ENCODE measurements at regions not wholly inside any gene's neighbourhood (a gene's known extent, or its start where the extent isn't known, plus 50 kb on each side); places are given as distances from the start of the nearest gene placed in this dataset.

GRCh38 chr2:14074691-14075090, 557.8 kb upstream of the LRATD1 start:
- TF ChIP-seq POLR2AphosphoS5 (IDR thresholded peaks at IDR 0.05; ENCODE audit: low read length): no peak
- TF ChIP-seq HDAC6 (IDR thresholded peaks at IDR 0.05; ENCODE audit: unreplicated experiment): no peak
- TF ChIP-seq CREB1 (IDR thresholded peaks at IDR 0.05; ENCODE audit: low read depth): no peak
- no peak for TF ChIP-seq SMC3 (IDR thresholded peaks at IDR 0.05; ENCODE audit: borderline replicate concordance, low read length)
- no peak for TF ChIP-seq CTCF (IDR thresholded peaks at IDR 0.05 in 2 of 3, conservative IDR thresholded peaks at IDR 0.05 in 1 of 3; ENCODE audit: control insufficient read depth in 2 of 3, extremely low read depth in 1 of 3, insufficient read depth in 1 of 3, low read depth in 3 of 3, low read length in 3 of 3)
